Neutrophil (primary cell): ENCODE measurements at regions not wholly inside any gene's neighbourhood (a gene's known extent, or its start where the extent isn't known, plus 50 kb on each side); places are given as distances from the start of the nearest gene placed in this dataset.

Source experiments
- H3K27ac ChIP-seq: fragments of 200-600 bp; sonication (generic); 2 replicates; pipeline ENCODE4 v1.5.1; 2016; ENCODE audit warnings: mild to moderate bottlenecking, moderate library complexity
- H3K27me3 ChIP-seq: fragments of 200-600 bp; sonication (generic); 2 replicates; pipeline ENCODE4 v1.6.0; 2016; ENCODE audit warnings: mild to moderate bottlenecking
- H3K36me3 ChIP-seq: fragments of 200-600 bp; sonication (generic); 2 replicates; pipeline ENCODE4 v1.5.1; 2017
- H3K4me1 ChIP-seq, 2 experiments: fragments of 200-600 bp in 1 of 2; sonication (generic) in 1 of 2; 1 replicate in 1 of 2; 2 replicates in 1 of 2; pipeline versions ENCODE4 v1.5.1 to v1.6.1; 2013 to 2016; ENCODE audit warnings: low read depth in 1 of 2, low read length in 1 of 2, mild to moderate bottlenecking in 1 of 2, moderate library complexity in 1 of 2; ENCODE audit not compliant: control insufficient read depth in 1 of 2, insufficient read depth in 1 of 2
- H3K4me3 ChIP-seq, 2 experiments: fragments of 200-600 bp in 1 of 2; sonication (generic) in 1 of 2; 1 replicate in 1 of 2; 2 replicates in 1 of 2; pipeline ENCODE4 v1.5.1; 2013 to 2016; ENCODE audit warnings: low read depth in 1 of 2, low read length in 1 of 2, mild to moderate bottlenecking in 1 of 2, moderate library complexity in 1 of 2
- H3K9me3 ChIP-seq: fragments of 200-600 bp; sonication (generic); 2 replicates; pipeline ENCODE4 v1.5.1; 2016
- CTCF ChIP-seq: fragments of 200-600 bp; sonication (generic); IDR thresholded peaks from 2 replicates; pipeline ENCODE4 v1.5.1; 2016; ENCODE audit warnings: antibody characterized with exemption

GRCh38 chr5:168047669-168048111, 243.8 kb upstream of the WWC1 start:
- Histone ChIP-seq H3K4me3 (no peak overlapping the region), H3K4me1 (no peaks in the 10 kb centered on the region), H3K27ac (no peak overlapping the region)

GRCh38 chr5:168048486-168048885, 243.0 kb upstream of the WWC1 start:
- no peaks in the 10 kb centered on the region for H3K9me3 ChIP-seq
- no peaks in the 10 kb centered on the region for H3K27me3 ChIP-seq
- H3K36me3 ChIP-seq: no peaks in the 10 kb centered on the region
- TF ChIP-seq CTCF: no peak
- no peak overlapping the region for H3K27ac ChIP-seq
- no peak overlapping the region for H3K4me3 ChIP-seq
- no peaks in the 10 kb centered on the region for H3K4me1 ChIP-seq

More at GRCh38 chr5:168047669-168048111, 243.8 kb upstream of the WWC1 start:
- no peaks in the 10 kb centered on the region for H3K27me3 ChIP-seq
- no peaks in the 10 kb centered on the region for H3K36me3 ChIP-seq
- H3K9me3 ChIP-seq: no peaks in the 10 kb centered on the region
- no peak for TF ChIP-seq CTCF

GRCh38 chr5:168052686-168053085, 238.8 kb upstream of the WWC1 start:
- Histone ChIP-seq H3K36me3 (no peaks in the 10 kb centered on the region), H3K9me3 (no peaks in the 10 kb centered on the region), H3K27me3 (no peaks in the 10 kb centered on the region), H3K4me3 (no peak overlapping the region), H3K27ac (no peak overlapping the region), H3K4me1 (no peaks in the 10 kb centered on the region)
- TF ChIP-seq CTCF: no peak

- no peak for TF ChIP-seq CTCF
- Histone ChIP-seq H3K36me3 (no peaks in the 10 kb centered on the region), H3K9me3 (no peaks in the 10 kb centered on the region), H3K4me1 (no peaks in the 10 kb centered on the region), H3K4me3 (no peak overlapping the region), H3K27ac (no peak overlapping the region), H3K27me3 (no peaks in the 10 kb centered on the region)
Observed at GRCh38 chr5:168054091-168054490, 237.4 kb upstream of the WWC1 start.

GRCh38 chr5:168055141-168055683, 236.2 kb upstream of the WWC1 start:
- no peaks in the 10 kb centered on the region for H3K36me3 ChIP-seq
- no peaks in the 10 kb centered on the region for H3K4me1 ChIP-seq
- H3K27me3 ChIP-seq: no peaks in the 10 kb centered on the region
- no peak for TF ChIP-seq CTCF
- H3K9me3 ChIP-seq: no peaks in the 10 kb centered on the region
- no peak overlapping the region for H3K27ac ChIP-seq
- no peak overlapping the region for H3K4me3 ChIP-seq

GRCh38 chr5:168055961-168056360, 235.5 kb upstream of the WWC1 start:
- TF ChIP-seq CTCF: no peak
- no peaks in the 10 kb centered on the region for H3K9me3 ChIP-seq
- H3K4me1 ChIP-seq: no peaks in the 10 kb centered on the region

More at GRCh38 chr5:168055961-168056360, 235.5 kb upstream of the WWC1 start:
- Histone ChIP-seq H3K27me3 (no peaks in the 10 kb centered on the region), H3K27ac (no peak overlapping the region), H3K4me3 (no peak overlapping the region), H3K36me3 (no peaks in the 10 kb centered on the region)
